Upper lobe of left lung (tissue), 4 donors: ENCODE measurements at regions not wholly inside any gene's neighbourhood (a gene's known extent, or its start where the extent isn't known, plus 50 kb on each side); places are given as distances from the start of the nearest gene placed in this dataset.

ENCODE experiments used
- EP300 ChIP-seq, 4 donors: sonication (generic); formaldehyde crosslinking; IDR thresholded peaks; one replicate each; pipeline ENCODE4 v1.5.1; 2017; ENCODE audit warnings: antibody characterized with exemption in 4 of 4, control low read depth in 2 of 4
- POLR2A ChIP-seq, 4 donors: fragments of 450-650 bp; IDR thresholded peaks; one replicate each; pipeline ENCODE4 v1.5.1; 2016 to 2017; ENCODE audit warnings: antibody characterized with exemption in 4 of 4, mild to moderate bottlenecking in 2 of 4
- POLR2AphosphoS5 ChIP-seq, 2 donors: sonication (generic); formaldehyde crosslinking; IDR thresholded peaks; one replicate each; pipeline ENCODE4 v1.5.1; 2017; ENCODE audit warnings: antibody characterized with exemption in 2 of 2
- TF ChIP-seq, protein P1 (sequence below), 6 experiments: fragments of 450-650 bp in 4 of 6; fragments of 200-600 bp in 2 of 6; sonication (generic) in 2 of 6; IDR thresholded peaks; one replicate each; pipeline ENCODE4 v1.5.1; 2016 to 2019; ENCODE audit warnings: antibody characterized with exemption in 6 of 6

DNA sequence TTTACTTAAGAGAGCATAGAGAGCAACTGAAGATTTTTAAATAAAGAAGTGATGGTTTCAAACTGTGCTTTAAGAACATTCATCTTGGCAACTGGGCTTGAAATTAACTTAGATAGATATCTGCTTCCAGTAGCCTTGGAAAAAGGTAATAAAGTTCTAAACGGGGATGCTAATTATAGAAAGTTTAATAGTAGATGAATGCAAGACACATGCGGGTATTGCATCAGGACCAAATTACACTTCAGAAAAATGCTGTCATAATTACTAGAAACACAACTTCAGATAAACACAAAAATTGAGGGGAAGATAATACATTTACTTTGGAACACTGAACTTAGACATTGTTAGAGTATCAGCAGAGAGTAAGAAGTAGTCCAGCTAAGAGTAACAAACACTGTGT, 227.7 kb upstream of the SNX2 start:
- no peak for TF ChIP-seq POLR2A (IDR thresholded peaks at IDR 0.05)
- TF ChIP-seq, protein P1, sequence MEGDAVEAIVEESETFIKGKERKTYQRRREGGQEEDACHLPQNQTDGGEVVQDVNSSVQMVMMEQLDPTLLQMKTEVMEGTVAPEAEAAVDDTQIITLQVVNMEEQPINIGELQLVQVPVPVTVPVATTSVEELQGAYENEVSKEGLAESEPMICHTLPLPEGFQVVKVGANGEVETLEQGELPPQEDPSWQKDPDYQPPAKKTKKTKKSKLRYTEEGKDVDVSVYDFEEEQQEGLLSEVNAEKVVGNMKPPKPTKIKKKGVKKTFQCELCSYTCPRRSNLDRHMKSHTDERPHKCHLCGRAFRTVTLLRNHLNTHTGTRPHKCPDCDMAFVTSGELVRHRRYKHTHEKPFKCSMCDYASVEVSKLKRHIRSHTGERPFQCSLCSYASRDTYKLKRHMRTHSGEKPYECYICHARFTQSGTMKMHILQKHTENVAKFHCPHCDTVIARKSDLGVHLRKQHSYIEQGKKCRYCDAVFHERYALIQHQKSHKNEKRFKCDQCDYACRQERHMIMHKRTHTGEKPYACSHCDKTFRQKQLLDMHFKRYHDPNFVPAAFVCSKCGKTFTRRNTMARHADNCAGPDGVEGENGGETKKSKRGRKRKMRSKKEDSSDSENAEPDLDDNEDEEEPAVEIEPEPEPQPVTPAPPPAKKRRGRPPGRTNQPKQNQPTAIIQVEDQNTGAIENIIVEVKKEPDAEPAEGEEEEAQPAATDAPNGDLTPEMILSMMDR (IDR thresholded peaks at IDR 0.05), result no peak
- TF ChIP-seq EP300 (IDR thresholded peaks at IDR 0.05), result no peak
- TF ChIP-seq POLR2AphosphoS5 (IDR thresholded peaks at IDR 0.05), result no peak
